ENCODE measurements at regions not wholly inside any gene's neighbourhood (a gene's known extent, or its start where the extent isn't known, plus 50 kb on each side); places are given as distances from the start of the nearest gene placed in this dataset.

GRCh38 chr6:33923857-33924514 lies 120.2 kb upstream of the MLN start:
- Histone ChIP-seq H3K4me2 (no peak overlapping the region), H3K9me3 (ENCODE audit: insufficient read depth, low read depth) (no peaks in the 10 kb centered on the region), H3K27me3 (ENCODE audit: insufficient read depth, low read depth) (peaks cover 56% of the 10 kb centered on the region), H3K4me3 (no peak overlapping the region), H3K36me3 (ENCODE audit: low read depth) (no peaks in the 10 kb centered on the region), H4K20me1 (ENCODE audit: insufficient read depth) (no peaks in the 10 kb centered on the region), H3K27ac (no peak overlapping the region), H3K79me2 (ENCODE audit: low read depth) (no peaks in the 10 kb centered on the region), H3K4me1 (replicated peaks; ENCODE audit: insufficient read depth) (no peaks in the 10 kb centered on the region), H3K9me2 (ENCODE audit: insufficient read depth) (no peaks in the 10 kb centered on the region), H2AFZ (no peak overlapping the region), H3F3A (ENCODE audit: insufficient read depth, low read depth) (no peaks in the 10 kb centered on the region)
- BruUV-seq (replicated peaks), result no TSS peak
- DNase-seq, result no peak
- POLR2A ChIA-PET (ENCODE audit: unreplicated experiment), result no interaction called here
- CTCF ChIA-PET, result no interaction called here
- intact Hi-C loops (cut with micrococcal nuclease; ENCODE audit: unreplicated experiment), result no loop called here
- TF ChIP-seq EZH2 (IDR thresholded peaks at IDR 0.05; ENCODE audit: low read depth) (no peak), CTCF (conservative IDR thresholded peaks at IDR 0.05) (no peak)

GRCh38 chr6:33921745-33922144 lies 117.9 kb upstream of the MLN start:
- TF ChIP-seq CTCF (conservative IDR thresholded peaks at IDR 0.05), result no peak
- no peak for TF ChIP-seq EZH2 (IDR thresholded peaks at IDR 0.05; ENCODE audit: low read depth)
- H3K4me2 ChIP-seq, result no peak overlapping the region
- DNase-seq, result no peak
- H3K4me3 ChIP-seq, result no peak overlapping the region
- intact Hi-C loops (cut with micrococcal nuclease; ENCODE audit: unreplicated experiment), result no loop called here
- BruUV-seq (replicated peaks), result no TSS peak
- no peaks in the 10 kb centered on the region for H3K36me3 ChIP-seq (ENCODE audit: low read depth)
- no peaks in the 10 kb centered on the region for H3K4me1 ChIP-seq (replicated peaks; ENCODE audit: insufficient read depth)
- H3F3A ChIP-seq (ENCODE audit: insufficient read depth, low read depth), result no peaks in the 10 kb centered on the region
- ChIA-PET CTCF (no interaction called here), POLR2A (ENCODE audit: unreplicated experiment) (no interaction called here)
- no peaks in the 10 kb centered on the region for H3K79me2 ChIP-seq (ENCODE audit: low read depth)
- H2AFZ ChIP-seq, result no peak overlapping the region
- H3K9me2 ChIP-seq (ENCODE audit: insufficient read depth), result no peaks in the 10 kb centered on the region
- H4K20me1 ChIP-seq (ENCODE audit: insufficient read depth), result no peaks in the 10 kb centered on the region
- H3K9me3 ChIP-seq (ENCODE audit: insufficient read depth, low read depth), result no peaks in the 10 kb centered on the region
- no peak overlapping the region for H3K27ac ChIP-seq
- H3K27me3 ChIP-seq (ENCODE audit: insufficient read depth, low read depth), result peaks cover 78% of the 10 kb centered on the region

- Histone ChIP-seq H4K20me1 (ENCODE audit: insufficient read depth) (no peaks in the 10 kb centered on the region), H3K4me3 (no peak overlapping the region), H3K27me3 (ENCODE audit: insufficient read depth, low read depth) (peaks cover 90% of the 10 kb centered on the region), H3K9me3 (ENCODE audit: insufficient read depth, low read depth) (no peaks in the 10 kb centered on the region), H3K36me3 (ENCODE audit: low read depth) (no peaks in the 10 kb centered on the region), H3F3A (ENCODE audit: insufficient read depth, low read depth) (no peaks in the 10 kb centered on the region), H2AFZ (no peak overlapping the region), H3K4me1 (replicated peaks; ENCODE audit: insufficient read depth) (no peaks in the 10 kb centered on the region), H3K9me2 (ENCODE audit: insufficient read depth) (no peaks in the 10 kb centered on the region), H3K4me2 (no peak overlapping the region), H3K27ac (no peak overlapping the region), H3K79me2 (ENCODE audit: low read depth) (no peaks in the 10 kb centered on the region)
- ChIA-PET CTCF (no interaction called here), POLR2A (ENCODE audit: unreplicated experiment) (no interaction called here)
- no TSS peak for BruUV-seq (replicated peaks)
- intact Hi-C loops (cut with micrococcal nuclease; ENCODE audit: unreplicated experiment), result no loop called here
- TF ChIP-seq EZH2 (IDR thresholded peaks at IDR 0.05; ENCODE audit: low read depth) (no peak), CTCF (conservative IDR thresholded peaks at IDR 0.05) (no peak)
- no peak for DNase-seq
Measured at GRCh38 chr6:33918175-33918695, 114.4 kb upstream of the MLN start.
